22Rv1 (cell line): ENCODE measurements at regions not wholly inside any gene's neighbourhood (a gene's known extent, or its start where the extent isn't known, plus 50 kb on each side); places are given as distances from the start of the nearest gene placed in this dataset.

Experiments
- ZFX ChIP-seq: fragments of 450-650 bp; IDR thresholded peaks from 2 replicates; pipeline ENCODE4 v1.6.1; 2017; ENCODE audit warnings: antibody characterized with exemption, borderline replicate concordance
- TF ChIP-seq, protein P1 (sequence below): fragments of 450-650 bp; IDR thresholded peaks from 2 replicates; pipeline ENCODE4 v1.5.1; 2017; ENCODE audit warnings: mild to moderate bottlenecking

- TF ChIP-seq, protein P1, sequence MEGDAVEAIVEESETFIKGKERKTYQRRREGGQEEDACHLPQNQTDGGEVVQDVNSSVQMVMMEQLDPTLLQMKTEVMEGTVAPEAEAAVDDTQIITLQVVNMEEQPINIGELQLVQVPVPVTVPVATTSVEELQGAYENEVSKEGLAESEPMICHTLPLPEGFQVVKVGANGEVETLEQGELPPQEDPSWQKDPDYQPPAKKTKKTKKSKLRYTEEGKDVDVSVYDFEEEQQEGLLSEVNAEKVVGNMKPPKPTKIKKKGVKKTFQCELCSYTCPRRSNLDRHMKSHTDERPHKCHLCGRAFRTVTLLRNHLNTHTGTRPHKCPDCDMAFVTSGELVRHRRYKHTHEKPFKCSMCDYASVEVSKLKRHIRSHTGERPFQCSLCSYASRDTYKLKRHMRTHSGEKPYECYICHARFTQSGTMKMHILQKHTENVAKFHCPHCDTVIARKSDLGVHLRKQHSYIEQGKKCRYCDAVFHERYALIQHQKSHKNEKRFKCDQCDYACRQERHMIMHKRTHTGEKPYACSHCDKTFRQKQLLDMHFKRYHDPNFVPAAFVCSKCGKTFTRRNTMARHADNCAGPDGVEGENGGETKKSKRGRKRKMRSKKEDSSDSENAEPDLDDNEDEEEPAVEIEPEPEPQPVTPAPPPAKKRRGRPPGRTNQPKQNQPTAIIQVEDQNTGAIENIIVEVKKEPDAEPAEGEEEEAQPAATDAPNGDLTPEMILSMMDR, result no peak
- no peak for TF ChIP-seq ZFX
Measured at GRCh38 chr6:71067816-71068215, 111.0 kb upstream of the B3GAT2 start.
